K562 (cell line): ENCODE measurements at regions not wholly inside any gene's neighbourhood (a gene's known extent, or its start where the extent isn't known, plus 50 kb on each side); places are given as distances from the start of the nearest gene placed in this dataset.

Experiments used
- CTCF ChIP-seq, 3 experiments: IDR thresholded peaks in 2 of 3; conservative IDR thresholded peaks in 1 of 3; 2 replicates each; pipeline ENCODE4 v1.5.1; 2011 to 2012; ENCODE audit warnings: low read length in 3 of 3, mild to moderate bottlenecking in 3 of 3, control low read depth in 2 of 3, improper control_type of control experiment in 1 of 3, inconsistent platforms in 1 of 3, low read depth in 1 of 3, mixed read lengths in 1 of 3, moderate library complexity in 1 of 3; ENCODE audit not compliant: insufficient read depth in 2 of 3
- E2F1 ChIP-seq: sonication (generic); formaldehyde crosslinking; IDR thresholded peaks from 2 replicates; pipeline ENCODE4 v1.8.1; 2023; ENCODE audit warnings: mild to moderate bottlenecking, missing genetic modification reagents, moderate library complexity
- ELK1 ChIP-seq: sonication (generic); formaldehyde crosslinking; IDR thresholded peaks from 2 replicates; pipeline ENCODE4 v1.8.1; 2022; ENCODE audit warnings: missing genetic modification reagents
- POLR2AphosphoS5 ChIP-seq: IDR thresholded peaks from 2 replicates; pipeline ENCODE4 v1.6.1; 2011; ENCODE audit warnings: mild to moderate bottlenecking, low read depth, low read length, moderate library complexity; ENCODE audit not compliant: control insufficient read depth, insufficient read depth
- SMAD4 ChIP-seq: fragments of 250-450 bp; sonication (Bioruptor Pico); conservative IDR thresholded peaks from 2 replicates; pipeline ENCODE4 v1.8.0; 2021; ENCODE audit warnings: inconsistent platforms, mild to moderate bottlenecking, moderate library complexity
- TCF3 ChIP-seq: sonication (generic); formaldehyde crosslinking; IDR thresholded peaks from 2 replicates; pipeline ENCODE4 v1.4.0; 2020; ENCODE audit warnings: mild to moderate bottlenecking, missing genetic modification reagents
- ZBTB49 ChIP-seq: sonication (generic); formaldehyde crosslinking; IDR thresholded peaks from 2 replicates; pipeline ENCODE4 v1.8.0; 2022; ENCODE audit warnings: missing genetic modification reagents, mild to moderate bottlenecking, borderline replicate concordance
- ZNF512 ChIP-seq: IDR thresholded peaks from 2 replicates; pipeline ENCODE4 v1.6.1; 2016; ENCODE audit warnings: missing genetic modification characterization, missing compliant biosample characterization

GRCh38 chr7:108634036-108634435 is 64.4 kb downstream of the DNAJB9 start:
- TF ChIP-seq TCF3 (no peak), SMAD4 (CRISPR knock-in tag) (no peak), E2F1 (no peak), CTCF (IDR thresholded peaks at IDR 0.05 in 2 of 3, conservative IDR thresholded peaks at IDR 0.05 in 1 of 3; ENCODE audit: insufficient read depth in 2 of 3, low read depth in 1 of 3, low read length in 3 of 3) (no peak), POLR2AphosphoS5 (no peak), ZNF512 (tag) (no peak), ELK1 (CRISPR knock-in tag) (no peak), ZBTB49 (no peak)
